ENCODE measurements at regions not wholly inside any gene's neighbourhood (a gene's known extent, or its start where the extent isn't known, plus 50 kb on each side); places are given as distances from the start of the nearest gene placed in this dataset.

DNA sequence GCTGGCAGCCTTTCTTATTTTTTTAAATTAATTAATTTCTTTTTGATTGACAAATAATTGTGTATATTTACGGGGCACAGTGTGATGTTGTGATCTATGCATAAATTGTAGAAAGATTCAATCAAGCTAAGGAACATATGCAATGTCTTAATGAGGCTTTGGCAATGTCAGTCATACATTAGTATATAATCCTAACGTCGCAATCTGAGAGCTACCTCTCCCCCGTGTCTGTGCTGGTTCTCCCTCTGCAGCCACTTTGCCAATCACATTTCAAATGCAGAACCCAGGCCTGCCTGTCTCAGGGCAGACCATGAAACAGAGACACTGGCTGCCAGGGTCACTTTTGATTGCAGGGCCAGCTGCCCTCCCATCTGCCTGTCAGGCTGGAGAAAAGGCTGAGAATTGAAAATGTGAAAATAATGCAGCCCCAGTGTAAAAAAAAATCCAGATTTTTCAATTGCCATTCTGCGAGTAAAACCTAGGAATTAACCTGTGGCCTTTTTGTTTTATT, 56.3 kb downstream of the SLC24A2 start:
- H2AK5ac ChIP-seq (ENCODE audit: low read length): no peak overlapping the region
- H2BK120ac ChIP-seq (ENCODE audit: low read depth, low read length): no peak overlapping the region
- no peak overlapping the region for H3K18ac ChIP-seq (ENCODE audit: low read length)
- no peak overlapping the region for H3K4me3 ChIP-seq (ENCODE audit: low read length)
- no peak overlapping the region for H3K4ac ChIP-seq (ENCODE audit: low read depth, low read length)
- H2BK5ac ChIP-seq (ENCODE audit: low read length): no peak overlapping the region
- H3K56ac ChIP-seq (ENCODE audit: low read length): no peak overlapping the region
- H3K27ac ChIP-seq (ENCODE audit: low read depth, low read length): no peak overlapping the region
- no peak overlapping the region for H3K23ac ChIP-seq (ENCODE audit: low read length)
- no peaks in the 10 kb centered on the region for H3K4me1 ChIP-seq (ENCODE audit: control insufficient read depth, low read depth, low read length)
- no peak overlapping the region for H4K8ac ChIP-seq (ENCODE audit: low read depth, low read length)
- no peak for DNase-seq
- H4K5ac ChIP-seq (ENCODE audit: low read length): no peak overlapping the region
- no peak overlapping the region for H3K9ac ChIP-seq (ENCODE audit: low read length)
- H3K4me2 ChIP-seq (ENCODE audit: low read length): no peak overlapping the region
- no peaks in the 10 kb centered on the region for H3K79me2 ChIP-seq (ENCODE audit: control insufficient read depth, insufficient read depth, low read length)
- no peaks in the 10 kb centered on the region for H3K36me3 ChIP-seq (ENCODE audit: control insufficient read depth, insufficient read depth, low read length)
- no peak overlapping the region for H2BK15ac ChIP-seq (replicated peaks; ENCODE audit: low read depth)
- no peaks in the 10 kb centered on the region for H3K79me1 ChIP-seq (ENCODE audit: low read length)
- WGBS (ENCODE audit: extremely low coverage, insufficient coverage, low lambda C conversion rate): no CpG with 5 or more reads among the region's 5 CpGs
- H3K27me3 ChIP-seq (ENCODE audit: insufficient read depth, low read length, poor library complexity): no peaks in the 10 kb centered on the region

DNA sequence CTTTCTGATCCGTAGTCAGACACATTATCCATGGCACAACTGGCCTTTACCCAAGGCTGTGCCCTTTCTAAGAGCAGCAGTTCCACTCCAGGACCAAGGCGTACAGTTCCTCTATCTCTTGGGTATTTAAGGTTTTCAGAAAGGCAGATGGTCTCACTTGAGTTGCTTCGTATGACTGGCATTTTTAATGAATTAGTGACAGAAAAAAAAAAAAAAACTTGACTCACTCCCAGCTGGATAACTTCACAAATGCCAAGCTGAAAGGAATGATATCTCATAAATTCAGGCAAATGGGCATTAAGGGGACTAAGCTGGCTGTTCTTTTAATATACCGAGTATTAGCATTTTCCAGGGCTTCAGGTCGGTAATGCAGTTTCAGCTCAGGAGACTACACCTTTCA, 60.7 kb downstream of the SLC24A2 start:
- H3K27me3 ChIP-seq (ENCODE audit: insufficient read depth, low read length, poor library complexity): no peaks in the 10 kb centered on the region
- H4K8ac ChIP-seq (ENCODE audit: low read depth, low read length): no peak overlapping the region
- no peak for DNase-seq
- H3K4me2 ChIP-seq (ENCODE audit: low read length): no peak overlapping the region
- no peak overlapping the region for H2BK5ac ChIP-seq (ENCODE audit: low read length)
- WGBS (ENCODE audit: extremely low coverage, insufficient coverage, low lambda C conversion rate): no CpG with 5 or more reads among the region's 5 CpGs
- no peaks in the 10 kb centered on the region for H3K4me1 ChIP-seq (ENCODE audit: control insufficient read depth, low read depth, low read length)
- no peak overlapping the region for H3K27ac ChIP-seq (ENCODE audit: low read depth, low read length)
- no peak overlapping the region for H3K4me3 ChIP-seq (ENCODE audit: low read length)
- no peak overlapping the region for H3K23ac ChIP-seq (ENCODE audit: low read length)
- no peaks in the 10 kb centered on the region for H3K79me2 ChIP-seq (ENCODE audit: control insufficient read depth, insufficient read depth, low read length)
- H2BK15ac ChIP-seq (replicated peaks; ENCODE audit: low read depth): no peak overlapping the region
- H3K56ac ChIP-seq (ENCODE audit: low read length): no peak overlapping the region
- H3K9ac ChIP-seq (ENCODE audit: low read length): no peak overlapping the region
- H2AK5ac ChIP-seq (ENCODE audit: low read length): no peak overlapping the region
- H2BK120ac ChIP-seq (ENCODE audit: low read depth, low read length): no peak overlapping the region
- H3K4ac ChIP-seq (ENCODE audit: low read depth, low read length): no peak overlapping the region
- H3K36me3 ChIP-seq (ENCODE audit: control insufficient read depth, insufficient read depth, low read length): no peaks in the 10 kb centered on the region
- H3K79me1 ChIP-seq (ENCODE audit: low read length): no peaks in the 10 kb centered on the region
- H3K18ac ChIP-seq (ENCODE audit: low read length): no peak overlapping the region
- H4K5ac ChIP-seq (ENCODE audit: low read length): no peak overlapping the region

DNA sequence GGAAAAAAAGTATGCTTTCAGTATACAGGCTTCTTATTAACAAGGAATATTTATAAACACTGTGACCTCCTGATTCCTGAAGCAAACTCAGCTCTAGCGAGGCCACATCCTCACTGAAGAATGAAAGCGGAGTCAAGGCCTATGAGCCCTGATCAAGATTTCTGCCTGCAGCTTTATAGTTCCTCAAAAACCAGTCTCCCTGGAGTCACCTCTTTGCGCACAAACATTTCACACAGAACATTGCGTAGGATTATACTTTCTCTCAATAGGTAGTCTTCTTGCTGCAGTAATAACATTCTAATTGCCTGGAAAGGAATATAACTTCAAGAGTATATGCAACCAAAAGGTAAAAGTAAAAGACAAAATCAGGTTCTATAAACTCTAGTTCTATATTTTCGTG, 62.9 kb downstream of the SLC24A2 start:
- Histone ChIP-seq H3K4me3 (ENCODE audit: low read length) (no peak overlapping the region), H3K23ac (ENCODE audit: low read length) (no peak overlapping the region), H3K27me3 (ENCODE audit: insufficient read depth, low read length, poor library complexity) (no peaks in the 10 kb centered on the region), H3K27ac (ENCODE audit: low read depth, low read length) (no peak overlapping the region), H3K9ac (ENCODE audit: low read length) (no peak overlapping the region), H3K56ac (ENCODE audit: low read length) (no peak overlapping the region), H4K8ac (ENCODE audit: low read depth, low read length) (no peak overlapping the region), H2BK120ac (ENCODE audit: low read depth, low read length) (no peak overlapping the region), H4K5ac (ENCODE audit: low read length) (no peak overlapping the region), H3K4me2 (ENCODE audit: low read length) (no peak overlapping the region), H3K4ac (ENCODE audit: low read depth, low read length) (no peak overlapping the region), H3K4me1 (ENCODE audit: control insufficient read depth, low read depth, low read length) (no peaks in the 10 kb centered on the region), H2AK5ac (ENCODE audit: low read length) (no peak overlapping the region), H3K36me3 (ENCODE audit: control insufficient read depth, insufficient read depth, low read length) (no peaks in the 10 kb centered on the region), H2BK5ac (ENCODE audit: low read length) (no peak overlapping the region), H3K79me1 (ENCODE audit: low read length) (no peaks in the 10 kb centered on the region), H3K18ac (ENCODE audit: low read length) (no peak overlapping the region), H3K79me2 (ENCODE audit: control insufficient read depth, insufficient read depth, low read length) (no peaks in the 10 kb centered on the region), H2BK15ac (replicated peaks; ENCODE audit: low read depth) (no peak overlapping the region)
- no CpG with 5 or more reads among the region's 5 CpGs for WGBS (ENCODE audit: extremely low coverage, insufficient coverage, low lambda C conversion rate)
- DNase-seq: no peak

DNA sequence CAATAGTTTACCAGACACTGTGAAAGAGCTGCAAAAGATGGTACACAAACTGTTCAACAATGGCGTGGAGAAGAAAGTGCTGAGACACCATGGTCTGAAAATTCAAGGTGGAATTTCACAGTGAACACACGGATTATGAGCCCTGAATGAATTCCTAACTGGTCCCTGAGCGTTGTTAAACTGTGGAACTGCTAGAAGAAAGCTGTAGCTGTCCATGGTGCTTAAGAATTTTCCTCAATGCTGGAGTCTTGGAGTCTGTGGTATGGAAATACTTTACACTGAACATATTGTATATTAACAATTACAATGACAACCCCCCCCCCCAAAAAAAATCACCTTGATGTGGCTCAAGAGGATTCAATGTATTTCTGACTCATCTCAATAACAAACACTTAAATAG, 68.5 kb downstream of the SLC24A2 start:
- H3K18ac ChIP-seq (ENCODE audit: low read length): no peak overlapping the region
- no CpG with 5 or more reads among the region's 3 CpGs for WGBS (ENCODE audit: extremely low coverage, insufficient coverage, low lambda C conversion rate)
- no peaks in the 10 kb centered on the region for H3K4me1 ChIP-seq (ENCODE audit: control insufficient read depth, low read depth, low read length)
- no peak overlapping the region for H3K56ac ChIP-seq (ENCODE audit: low read length)
- no peak overlapping the region for H2BK5ac ChIP-seq (ENCODE audit: low read length)
- H4K5ac ChIP-seq (ENCODE audit: low read length): no peak overlapping the region
- no peaks in the 10 kb centered on the region for H3K36me3 ChIP-seq (ENCODE audit: control insufficient read depth, insufficient read depth, low read length)
- H3K23ac ChIP-seq (ENCODE audit: low read length): no peak overlapping the region
- no peak overlapping the region for H4K8ac ChIP-seq (ENCODE audit: low read depth, low read length)
- no peaks in the 10 kb centered on the region for H3K79me1 ChIP-seq (ENCODE audit: low read length)
- no peaks in the 10 kb centered on the region for H3K79me2 ChIP-seq (ENCODE audit: control insufficient read depth, insufficient read depth, low read length)
- no peak overlapping the region for H2BK15ac ChIP-seq (replicated peaks; ENCODE audit: low read depth)
- no peak overlapping the region for H2BK120ac ChIP-seq (ENCODE audit: low read depth, low read length)
- DNase-seq: peak; percentile 51
- H2AK5ac ChIP-seq (ENCODE audit: low read length): no peak overlapping the region
- H3K4me3 ChIP-seq (ENCODE audit: low read length): no peak overlapping the region
- H3K9ac ChIP-seq (ENCODE audit: low read length): no peak overlapping the region
- H3K4me2 ChIP-seq (ENCODE audit: low read length): no peak overlapping the region
- H3K27me3 ChIP-seq (ENCODE audit: insufficient read depth, low read length, poor library complexity): no peaks in the 10 kb centered on the region
- no peak overlapping the region for H3K27ac ChIP-seq (ENCODE audit: low read depth, low read length)
- H3K4ac ChIP-seq (ENCODE audit: low read depth, low read length): no peak overlapping the region

DNA sequence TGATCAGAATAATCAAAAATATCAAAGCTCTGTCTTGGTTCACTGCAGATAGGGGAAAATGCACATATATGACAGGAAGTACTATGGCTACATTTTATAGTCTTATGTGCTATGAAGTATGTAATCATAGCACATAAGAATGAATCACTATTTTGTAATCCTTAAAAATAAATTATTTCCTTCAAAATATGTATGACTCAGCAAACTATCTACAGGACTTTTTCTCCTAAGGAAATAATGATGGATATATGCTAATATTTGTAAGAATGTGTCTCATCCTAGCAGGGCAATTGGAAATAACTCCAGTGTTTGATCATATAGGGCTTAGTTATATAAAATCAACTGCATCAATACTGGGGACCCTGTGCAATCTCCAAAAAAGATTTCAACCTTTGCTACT, 85.1 kb downstream of the SLC24A2 start:
- no peak overlapping the region for H3K9ac ChIP-seq (ENCODE audit: low read length)
- H4K5ac ChIP-seq (ENCODE audit: low read length): no peak overlapping the region
- no peak overlapping the region for H3K4ac ChIP-seq (ENCODE audit: low read depth, low read length)
- H2BK15ac ChIP-seq (replicated peaks; ENCODE audit: low read depth): no peak overlapping the region
- no peak overlapping the region for H3K56ac ChIP-seq (ENCODE audit: low read length)
- no peak overlapping the region for H2BK5ac ChIP-seq (ENCODE audit: low read length)
- no peak overlapping the region for H3K18ac ChIP-seq (ENCODE audit: low read length)
- H3K79me2 ChIP-seq (ENCODE audit: control insufficient read depth, insufficient read depth, low read length): no peaks in the 10 kb centered on the region
- peaks cover 3% of the 10 kb centered on the region for H3K4me1 ChIP-seq (ENCODE audit: control insufficient read depth, low read depth, low read length)
- no peak overlapping the region for H3K4me3 ChIP-seq (ENCODE audit: low read length)
- H3K27ac ChIP-seq (ENCODE audit: low read depth, low read length): no peak overlapping the region
- H3K79me1 ChIP-seq (ENCODE audit: low read length): no peaks in the 10 kb centered on the region
- H3K36me3 ChIP-seq (ENCODE audit: control insufficient read depth, insufficient read depth, low read length): no peaks in the 10 kb centered on the region
- H2BK120ac ChIP-seq (ENCODE audit: low read depth, low read length): no peak overlapping the region
- no peak for DNase-seq
- H3K27me3 ChIP-seq (ENCODE audit: insufficient read depth, low read length, poor library complexity): no peaks in the 10 kb centered on the region
- no peak overlapping the region for H3K4me2 ChIP-seq (ENCODE audit: low read length)
- H2AK5ac ChIP-seq (ENCODE audit: low read length): no peak overlapping the region
- no peak overlapping the region for H3K23ac ChIP-seq (ENCODE audit: low read length)
- H4K8ac ChIP-seq (ENCODE audit: low read depth, low read length): no peak overlapping the region

DNA sequence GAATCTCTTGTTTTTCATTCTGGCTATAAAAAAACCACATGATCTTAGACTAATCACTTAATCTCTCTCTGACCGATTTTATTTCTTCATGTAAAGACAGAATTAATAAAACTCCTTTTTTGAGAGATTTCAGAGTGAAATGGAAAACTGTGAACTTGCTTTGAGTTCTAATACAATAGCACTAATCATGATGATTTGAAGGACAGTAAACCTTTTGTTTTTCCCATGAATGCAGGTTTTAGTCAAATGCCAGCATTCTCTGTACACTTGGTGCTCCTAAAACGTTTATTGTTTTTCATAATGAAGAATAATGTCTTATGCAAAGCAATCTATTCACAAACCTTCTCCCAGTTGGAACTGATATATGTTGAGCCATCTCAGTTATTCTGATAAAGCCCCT, 86.8 kb downstream of the SLC24A2 start:
- Histone ChIP-seq H4K5ac (ENCODE audit: low read length) (no peak overlapping the region), H3K9ac (ENCODE audit: low read length) (no peak overlapping the region), H2BK120ac (ENCODE audit: low read depth, low read length) (no peak overlapping the region), H3K27ac (ENCODE audit: low read depth, low read length) (no peak overlapping the region), H4K8ac (ENCODE audit: low read depth, low read length) (no peak overlapping the region), H3K4ac (ENCODE audit: low read depth, low read length) (no peak overlapping the region), H3K23ac (ENCODE audit: low read length) (no peak overlapping the region), H3K4me2 (ENCODE audit: low read length) (no peak overlapping the region), H2BK15ac (replicated peaks; ENCODE audit: low read depth) (no peak overlapping the region), H3K56ac (ENCODE audit: low read length) (no peak overlapping the region), H3K4me3 (ENCODE audit: low read length) (no peak overlapping the region), H3K27me3 (ENCODE audit: insufficient read depth, low read length, poor library complexity) (no peaks in the 10 kb centered on the region), H2AK5ac (ENCODE audit: low read length) (no peak overlapping the region), H3K4me1 (ENCODE audit: control insufficient read depth, low read depth, low read length) (peaks cover 4% of the 10 kb centered on the region), H3K18ac (ENCODE audit: low read length) (no peak overlapping the region), H3K36me3 (ENCODE audit: control insufficient read depth, insufficient read depth, low read length) (no peaks in the 10 kb centered on the region), H2BK5ac (ENCODE audit: low read length) (no peak overlapping the region), H3K79me1 (ENCODE audit: low read length) (no peaks in the 10 kb centered on the region), H3K79me2 (ENCODE audit: control insufficient read depth, insufficient read depth, low read length) (no peaks in the 10 kb centered on the region)
- DNase-seq: no peak
- WGBS (ENCODE audit: extremely low coverage, insufficient coverage, low lambda C conversion rate): no CpG with 5 or more reads among the region's 2 CpGs
